K562 (cell line): ENCODE measurements at regions not wholly inside any gene's neighbourhood (a gene's known extent, or its start where the extent isn't known, plus 50 kb on each side); places are given as distances from the start of the nearest gene placed in this dataset.

Experiments
- BDP1 ChIP-seq: IDR thresholded peaks from 3 replicates; pipeline ENCODE4 v1.6.1; 2011; ENCODE audit not compliant: insufficient read length, insufficient read depth
- CBFA2T2 ChIP-seq: fragments of 450-650 bp; conservative IDR thresholded peaks from 2 replicates; pipeline ENCODE4 v1.6.1; 2017; ENCODE audit warnings: mild to moderate bottlenecking
- DDX20 ChIP-seq: fragments of 450-650 bp; IDR thresholded peaks from 2 replicates; pipeline ENCODE4 v1.6.1; 2016; ENCODE audit warnings: missing genetic modification characterization, low read depth, mild to moderate bottlenecking, missing compliant biosample characterization, moderate library complexity
- FOS ChIP-seq: IDR thresholded peaks from 3 replicates; pipeline ENCODE4 v1.6.1; 2011; ENCODE audit not compliant: insufficient read length; ENCODE audit errors: extremely low read depth
- GABPB2 ChIP-seq: fragments of 250-450 bp; sonication (Bioruptor Pico); conservative IDR thresholded peaks from 2 replicates; pipeline ENCODE4 v1.5.1; 2021; ENCODE audit warnings: mild to moderate bottlenecking
- JUNB ChIP-seq: fragments of 450-650 bp; formaldehyde crosslinking; conservative IDR thresholded peaks from 2 replicates; pipeline ENCODE4 v1.4.0; 2020; ENCODE audit warnings: mild to moderate bottlenecking
- KDM1A ChIP-seq, 2 experiments: fragments of 450-650 bp; IDR thresholded peaks; 2 replicates each; pipeline ENCODE4 v1.6.1; 2016; ENCODE audit warnings: mild to moderate bottlenecking in 2 of 2
- NR4A1 ChIP-seq, 2 experiments: fragments of 250-450 bp in 1 of 2; fragments of 450-650 bp in 1 of 2; sonication (Bioruptor Pico) in 1 of 2; IDR thresholded peaks; 2 replicates each; pipeline versions ENCODE4 v1.4.0 to v1.6.1; 2016 to 2020; ENCODE audit warnings: mild to moderate bottlenecking in 2 of 2, missing compliant biosample characterization in 1 of 2, missing genetic modification characterization in 1 of 2, moderate library complexity in 1 of 2
- POLR2G ChIP-seq: fragments of 200-400 bp; formaldehyde crosslinking; IDR thresholded peaks from 2 replicates; pipeline ENCODE4 v1.6.1; 2017; ENCODE audit warnings: low read depth, mild to moderate bottlenecking, antibody characterized with exemption, low read length, moderate library complexity
- SMARCA5 ChIP-seq: fragments of 450-650 bp; IDR thresholded peaks from 2 replicates; pipeline ENCODE4 v1.6.1; 2016
- SP1 ChIP-seq: sonication (generic); formaldehyde crosslinking; IDR thresholded peaks from 2 replicates; pipeline ENCODE4 v1.8.1; 2022; ENCODE audit warnings: mild to moderate bottlenecking, missing genetic modification reagents
- TEAD1 ChIP-seq, 2 experiments: fragments of 450-650 bp in 1 of 2; sonication (generic) in 1 of 2; formaldehyde crosslinking; IDR thresholded peaks; 2 replicates each; pipeline versions ENCODE4 v1.4.0 to v1.8.0; 2020 to 2022; ENCODE audit warnings: mild to moderate bottlenecking in 2 of 2, missing genetic modification reagents in 1 of 2
- ZBTB17 ChIP-seq: fragments of 450-650 bp; formaldehyde crosslinking; IDR thresholded peaks from 2 replicates; pipeline ENCODE4 v1.4.0; 2020; ENCODE audit warnings: mild to moderate bottlenecking
- TF ChIP-seq, protein P1 (sequence below): fragments of 450-650 bp; IDR thresholded peaks from 2 replicates; pipeline ENCODE4 v1.6.1; 2016; ENCODE audit warnings: missing biosample characterization, missing genetic modification characterization
- TF ChIP-seq, protein P2 (sequence below): sonication (generic); formaldehyde crosslinking; IDR thresholded peaks from 2 replicates; pipeline ENCODE4 v1.8.1; 2022; ENCODE audit warnings: missing genetic modification reagents
- TF ChIP-seq, protein P3 (sequence below): fragments of 250-450 bp; sonication (Bioruptor Pico); IDR thresholded peaks from 2 replicates; pipeline ENCODE4 v1.9.0; 2021; ENCODE audit warnings: mild to moderate bottlenecking, inconsistent platforms
- TF ChIP-seq, protein P4 (sequence below): fragments of 250-450 bp; sonication (Bioruptor Pico); IDR thresholded peaks from 2 replicates; pipeline ENCODE4 v1.5.0; 2021
- TF ChIP-seq, protein P5 (sequence below): fragments of 200-800 bp; sonication (Bioruptor generic); IDR thresholded peaks from 2 replicates; pipeline ENCODE4 v1.6.1; 2017; ENCODE audit warnings: missing genetic modification characterization, missing compliant biosample characterization
- TF ChIP-seq, protein P6 (sequence below): IDR thresholded peaks from 2 replicates; pipeline ENCODE4 v1.6.1; 2016; ENCODE audit warnings: missing genetic modification characterization, missing compliant biosample characterization

DNA sequence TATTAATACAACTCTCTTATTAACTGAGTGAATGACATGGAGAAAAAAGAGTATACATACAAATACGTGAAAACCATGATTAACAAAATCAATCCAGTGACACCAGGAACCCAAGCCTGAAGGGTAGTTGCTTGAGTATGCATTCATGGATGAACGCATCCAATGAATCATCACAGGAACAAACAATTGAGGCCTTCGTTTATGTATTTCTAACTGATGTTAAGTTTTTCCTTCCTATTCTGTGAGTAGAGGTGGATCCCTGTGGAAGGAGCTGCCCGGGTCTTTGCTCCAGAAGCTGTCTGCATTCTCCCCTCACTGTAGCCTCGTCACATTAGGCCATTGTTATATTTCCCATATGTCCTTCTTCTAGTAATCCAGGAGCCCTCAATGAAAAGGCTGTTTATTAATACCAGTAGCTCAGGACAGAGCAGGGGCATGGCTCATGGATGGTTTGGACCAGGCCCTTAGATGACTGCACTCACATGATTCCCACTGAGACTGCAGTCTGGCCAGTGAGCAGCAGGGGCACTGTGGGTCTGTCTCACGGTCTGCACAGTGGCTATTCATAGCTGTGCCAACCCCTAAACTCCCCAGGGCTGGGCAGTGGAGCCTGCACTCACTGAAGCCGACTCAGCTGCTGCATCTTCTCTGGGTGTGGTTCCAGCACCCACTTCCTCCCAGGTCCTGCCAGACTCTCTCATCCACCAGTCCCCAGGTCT, 128.1 kb upstream of the TOP3B start (continued):
- TF ChIP-seq POLR2G = no peak
- no peak for TF ChIP-seq JUNB (CRISPR knock-in tag)
- TF ChIP-seq, protein P1, sequence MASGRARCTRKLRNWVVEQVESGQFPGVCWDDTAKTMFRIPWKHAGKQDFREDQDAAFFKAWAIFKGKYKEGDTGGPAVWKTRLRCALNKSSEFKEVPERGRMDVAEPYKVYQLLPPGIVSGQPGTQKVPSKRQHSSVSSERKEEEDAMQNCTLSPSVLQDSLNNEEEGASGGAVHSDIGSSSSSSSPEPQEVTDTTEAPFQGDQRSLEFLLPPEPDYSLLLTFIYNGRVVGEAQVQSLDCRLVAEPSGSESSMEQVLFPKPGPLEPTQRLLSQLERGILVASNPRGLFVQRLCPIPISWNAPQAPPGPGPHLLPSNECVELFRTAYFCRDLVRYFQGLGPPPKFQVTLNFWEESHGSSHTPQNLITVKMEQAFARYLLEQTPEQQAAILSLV = no peak
- no peak for TF ChIP-seq GABPB2
- TF ChIP-seq, protein P2, sequence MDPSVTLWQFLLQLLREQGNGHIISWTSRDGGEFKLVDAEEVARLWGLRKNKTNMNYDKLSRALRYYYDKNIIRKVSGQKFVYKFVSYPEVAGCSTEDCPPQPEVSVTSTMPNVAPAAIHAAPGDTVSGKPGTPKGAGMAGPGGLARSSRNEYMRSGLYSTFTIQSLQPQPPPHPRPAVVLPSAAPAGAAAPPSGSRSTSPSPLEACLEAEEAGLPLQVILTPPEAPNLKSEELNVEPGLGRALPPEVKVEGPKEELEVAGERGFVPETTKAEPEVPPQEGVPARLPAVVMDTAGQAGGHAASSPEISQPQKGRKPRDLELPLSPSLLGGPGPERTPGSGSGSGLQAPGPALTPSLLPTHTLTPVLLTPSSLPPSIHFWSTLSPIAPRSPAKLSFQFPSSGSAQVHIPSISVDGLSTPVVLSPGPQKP (CRISPR knock-in tag) = 0 out of 2 replicates have a peak, but pooled peaks have one; percentile 27
- TF ChIP-seq, protein P3, sequence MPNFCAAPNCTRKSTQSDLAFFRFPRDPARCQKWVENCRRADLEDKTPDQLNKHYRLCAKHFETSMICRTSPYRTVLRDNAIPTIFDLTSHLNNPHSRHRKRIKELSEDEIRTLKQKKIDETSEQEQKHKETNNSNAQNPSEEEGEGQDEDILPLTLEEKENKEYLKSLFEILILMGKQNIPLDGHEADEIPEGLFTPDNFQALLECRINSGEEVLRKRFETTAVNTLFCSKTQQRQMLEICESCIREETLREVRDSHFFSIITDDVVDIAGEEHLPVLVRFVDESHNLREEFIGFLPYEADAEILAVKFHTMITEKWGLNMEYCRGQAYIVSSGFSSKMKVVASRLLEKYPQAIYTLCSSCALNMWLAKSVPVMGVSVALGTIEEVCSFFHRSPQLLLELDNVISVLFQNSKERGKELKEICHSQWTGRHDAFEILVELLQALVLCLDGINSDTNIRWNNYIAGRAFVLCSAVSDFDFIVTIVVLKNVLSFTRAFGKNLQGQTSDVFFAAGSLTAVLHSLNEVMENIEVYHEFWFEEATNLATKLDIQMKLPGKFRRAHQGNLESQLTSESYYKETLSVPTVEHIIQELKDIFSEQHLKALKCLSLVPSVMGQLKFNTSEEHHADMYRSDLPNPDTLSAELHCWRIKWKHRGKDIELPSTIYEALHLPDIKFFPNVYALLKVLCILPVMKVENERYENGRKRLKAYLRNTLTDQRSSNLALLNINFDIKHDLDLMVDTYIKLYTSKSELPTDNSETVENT (CRISPR knock-in tag) = no peak
- TF ChIP-seq SP1 (CRISPR knock-in tag) = no peak
- TF ChIP-seq TEAD1 (CRISPR knock-in tag; IDR thresholded peaks at IDR 0.05) = peak in 1 of 2 experiments; percentile 83
- TF ChIP-seq, protein P4, sequence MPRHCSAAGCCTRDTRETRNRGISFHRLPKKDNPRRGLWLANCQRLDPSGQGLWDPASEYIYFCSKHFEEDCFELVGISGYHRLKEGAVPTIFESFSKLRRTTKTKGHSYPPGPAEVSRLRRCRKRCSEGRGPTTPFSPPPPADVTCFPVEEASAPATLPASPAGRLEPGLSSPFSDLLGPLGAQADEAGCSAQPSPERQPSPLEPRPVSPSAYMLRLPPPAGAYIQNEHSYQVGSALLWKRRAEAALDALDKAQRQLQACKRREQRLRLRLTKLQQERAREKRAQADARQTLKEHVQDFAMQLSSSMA (CRISPR knock-in tag) = no peak
- no peak for TF ChIP-seq BDP1
- TF ChIP-seq KDM1A (IDR thresholded peaks at IDR 0.05) = no peak
- 0 out of 2 replicates have a peak, but pooled peaks have one; percentile 44 for TF ChIP-seq ZBTB17 (CRISPR knock-in tag)
- TF ChIP-seq NR4A1 (CRISPR knock-in tag; IDR thresholded peaks at IDR 0.05) = no peak
- TF ChIP-seq NR4A1 (tag; IDR thresholded peaks at IDR 0.05) = no peak
- TF ChIP-seq, protein P5, sequence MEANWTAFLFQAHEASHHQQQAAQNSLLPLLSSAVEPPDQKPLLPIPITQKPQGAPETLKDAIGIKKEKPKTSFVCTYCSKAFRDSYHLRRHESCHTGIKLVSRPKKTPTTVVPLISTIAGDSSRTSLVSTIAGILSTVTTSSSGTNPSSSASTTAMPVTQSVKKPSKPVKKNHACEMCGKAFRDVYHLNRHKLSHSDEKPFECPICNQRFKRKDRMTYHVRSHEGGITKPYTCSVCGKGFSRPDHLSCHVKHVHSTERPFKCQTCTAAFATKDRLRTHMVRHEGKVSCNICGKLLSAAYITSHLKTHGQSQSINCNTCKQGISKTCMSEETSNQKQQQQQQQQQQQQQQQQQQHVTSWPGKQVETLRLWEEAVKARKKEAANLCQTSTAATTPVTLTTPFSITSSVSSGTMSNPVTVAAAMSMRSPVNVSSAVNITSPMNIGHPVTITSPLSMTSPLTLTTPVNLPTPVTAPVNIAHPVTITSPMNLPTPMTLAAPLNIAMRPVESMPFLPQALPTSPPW (CRISPR knock-in tag) = no peak
- no peak for TF ChIP-seq DDX20 (tag)
- TF ChIP-seq SMARCA5 = no peak
- no peak for TF ChIP-seq CBFA2T2
- TF ChIP-seq FOS = no peak
- TF ChIP-seq, protein P6, sequence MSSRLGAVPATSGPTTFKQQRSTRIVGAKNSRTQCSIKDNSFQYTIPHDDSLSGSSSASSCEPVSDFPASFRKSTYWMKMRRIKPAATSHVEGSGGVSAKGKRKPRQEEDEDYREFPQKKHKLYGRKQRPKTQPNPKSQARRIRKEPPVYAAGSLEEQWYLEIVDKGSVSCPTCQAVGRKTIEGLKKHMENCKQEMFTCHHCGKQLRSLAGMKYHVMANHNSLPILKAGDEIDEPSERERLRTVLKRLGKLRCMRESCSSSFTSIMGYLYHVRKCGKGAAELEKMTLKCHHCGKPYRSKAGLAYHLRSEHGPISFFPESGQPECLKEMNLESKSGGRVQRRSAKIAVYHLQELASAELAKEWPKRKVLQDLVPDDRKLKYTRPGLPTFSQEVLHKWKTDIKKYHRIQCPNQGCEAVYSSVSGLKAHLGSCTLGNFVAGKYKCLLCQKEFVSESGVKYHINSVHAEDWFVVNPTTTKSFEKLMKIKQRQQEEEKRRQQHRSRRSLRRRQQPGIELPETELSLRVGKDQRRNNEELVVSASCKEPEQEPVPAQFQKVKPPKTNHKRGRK (tag) = no peak
